Keratinocyte (primary cell): ENCODE measurements at regions not wholly inside any gene's neighbourhood (a gene's known extent, or its start where the extent isn't known, plus 50 kb on each side); places are given as distances from the start of the nearest gene placed in this dataset.

Experiments
- DNase-seq: peaks from one replicate; pipeline ENCODE4 v3.0.0-alpha.2; 2011; ENCODE audit warnings: low read depth, missing footprints, low spot score
- FAIRE-seq: peaks from 2 replicates; lab custom pipeline; 2011; peaks lifted over from hg19 to GRCh38; lab: Jason Lieb, UNC
- H2AFZ ChIP-seq: 2 replicates; pipeline ENCODE4 v1.6.0; 2012; ENCODE audit warnings: low read length, control low read depth, inconsistent platforms; ENCODE audit not compliant: control insufficient read depth
- H3K27ac ChIP-seq: 2 replicates; pipeline ENCODE4 v1.5.1; 2011; ENCODE audit warnings: low read length; ENCODE audit not compliant: control insufficient read depth, insufficient read depth
- H3K27me3 ChIP-seq: 3 replicates; pipeline ENCODE4 v1.6.0; 2011; ENCODE audit warnings: low read length; ENCODE audit not compliant: control insufficient read depth, insufficient read depth; ENCODE audit errors: extremely low read depth
- H3K36me3 ChIP-seq, 2 experiments: 2 replicates in 1 of 2; 3 replicates in 1 of 2; pipeline ENCODE4 v1.5.1; 2011; ENCODE audit warnings: low read length in 2 of 2, mild to moderate bottlenecking in 1 of 2; ENCODE audit not compliant: control insufficient read depth in 2 of 2, insufficient read depth in 2 of 2; ENCODE audit errors: extremely low read depth in 1 of 2
- H3K4me1 ChIP-seq: 3 replicates; pipeline ENCODE4 v1.5.1; 2011; ENCODE audit warnings: low read length; ENCODE audit not compliant: control insufficient read depth, insufficient read depth; ENCODE audit errors: extremely low read depth
- H3K4me2 ChIP-seq: 3 replicates; pipeline ENCODE4 v1.6.0; 2011; ENCODE audit warnings: low read depth, low read length; ENCODE audit not compliant: control insufficient read depth, insufficient read depth; ENCODE audit errors: extremely low read depth
- H3K4me3 ChIP-seq, 3 experiments: fragments of 200-600 bp in 1 of 3; sonication (generic) in 1 of 3; 2 replicates in 2 of 3; 3 replicates in 1 of 3; pipeline ENCODE4 v1.5.1; 2011 to 2016; ENCODE audit warnings: low read length in 3 of 3, mild to moderate bottlenecking in 3 of 3, control low read depth in 2 of 3, inconsistent platforms in 1 of 3, low read depth in 1 of 3, mixed read lengths in 1 of 3, mixed run types in 1 of 3, moderate library complexity in 1 of 3; ENCODE audit not compliant: control insufficient read depth in 2 of 3, insufficient read depth in 2 of 3; ENCODE audit errors: extremely low read depth in 1 of 3
- H3K79me2 ChIP-seq: 2 replicates; pipeline ENCODE4 v1.6.0; 2012; ENCODE audit warnings: low read length; ENCODE audit not compliant: control insufficient read depth, insufficient read depth
- H3K9ac ChIP-seq: 3 replicates; pipeline ENCODE4 v1.6.0; 2011; ENCODE audit warnings: low read length; ENCODE audit not compliant: control insufficient read depth, insufficient read depth; ENCODE audit errors: extremely low read depth
- H3K9me1 ChIP-seq: 3 replicates; pipeline ENCODE4 v1.6.0; 2011; ENCODE audit warnings: low read length; ENCODE audit not compliant: control insufficient read depth, insufficient read depth; ENCODE audit errors: extremely low read depth
- H3K9me3 ChIP-seq: 2 replicates; pipeline ENCODE4 v1.5.1; 2012; ENCODE audit warnings: low read depth, low read length; ENCODE audit not compliant: control insufficient read depth
- H4K20me1 ChIP-seq: 3 replicates; pipeline ENCODE4 v1.6.0; 2011; ENCODE audit warnings: low read length; ENCODE audit not compliant: control insufficient read depth, insufficient read depth; ENCODE audit errors: extremely low read depth
- CTCF ChIP-seq, 3 experiments: IDR thresholded peaks in 1 of 3; conservative IDR thresholded peaks in 1 of 3; optimal IDR thresholded peaks in 1 of 3; 2 replicates in 2 of 3; 3 replicates in 1 of 3; pipeline versions ENCODE3 to v1.5.1; 2011; ENCODE audit warnings: low read length in 3 of 3, mild to moderate bottlenecking in 3 of 3, moderate library complexity in 2 of 3, control low read depth in 1 of 3, inconsistent platforms in 1 of 3; ENCODE audit not compliant: insufficient read depth in 2 of 3; ENCODE audit errors: extremely low read depth in 1 of 3
- EZH2 ChIP-seq: IDR thresholded peaks from one replicate; pipeline ENCODE4 v1.6.1; 2012; ENCODE audit warnings: inconsistent platforms, mild to moderate bottlenecking, low read length, moderate library complexity
- dilution Hi-C: fragments of 300-500 bp; cut with MboI; formaldehyde crosslinking; loops from one replicate; pipeline ENCODE4 v1.7.0; 2020; ENCODE audit warnings: low sequenced_read_pairs; ENCODE audit not compliant: extremely low pct_ligation_motif_present

DNA sequence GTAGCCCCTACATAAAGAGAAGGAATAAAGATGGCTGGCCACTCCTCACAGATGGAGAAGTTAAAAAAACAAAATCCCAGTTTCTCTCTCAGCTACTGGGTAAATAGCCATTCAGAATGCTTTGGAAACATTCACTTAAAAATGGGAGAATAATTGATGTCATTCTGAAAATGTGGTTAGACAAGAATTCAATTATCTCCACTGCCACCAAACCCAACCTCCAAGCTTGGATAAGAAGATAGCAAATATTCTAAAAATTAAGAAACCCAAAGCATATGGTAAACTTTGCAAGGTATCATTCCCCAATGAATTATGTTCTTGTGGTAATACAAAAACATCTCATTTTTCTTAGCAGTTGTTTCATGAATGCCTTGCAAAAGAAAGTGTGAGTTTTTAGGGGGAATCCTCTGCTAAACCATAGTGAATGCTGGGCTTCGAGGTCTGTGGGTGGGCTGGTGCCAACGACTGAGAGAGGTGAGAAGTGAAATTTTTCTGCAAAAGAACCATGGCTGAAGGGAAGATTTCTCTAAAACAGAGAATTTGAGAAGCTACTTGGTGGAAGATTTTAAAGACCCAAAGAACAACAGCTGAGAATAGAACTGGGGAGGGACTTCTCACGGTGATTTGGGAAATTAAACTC is 497.9 kb upstream of the JARID2 start:
- H3K79me2 ChIP-seq = no peaks in the 10 kb centered on the region
- no peak overlapping the region for H2AFZ ChIP-seq
- no peaks in the 10 kb centered on the region for H3K27me3 ChIP-seq
- no peak overlapping the region for H3K4me2 ChIP-seq
- H3K4me3 ChIP-seq = no peak overlapping the region
- FAIRE-seq = no peak
- no peak for DNase-seq
- no peaks in the 10 kb centered on the region for H3K9me3 ChIP-seq
- no peak overlapping the region for H3K9ac ChIP-seq
- dilution Hi-C loops = no loop called here
- no peaks in the 10 kb centered on the region for H4K20me1 ChIP-seq
- no peak overlapping the region for H3K27ac ChIP-seq
- peaks cover 18% of the 10 kb centered on the region for H3K4me1 ChIP-seq
- H3K9me1 ChIP-seq = no peaks in the 10 kb centered on the region
- no peak for TF ChIP-seq EZH2
- no peak for TF ChIP-seq CTCF (optimal IDR thresholded peaks at IDR 0.05 in 1 of 3, IDR thresholded peaks at IDR 0.05 in 1 of 3, conservative IDR thresholded peaks at IDR 0.05 in 1 of 3; ENCODE audit: extremely low read depth in 1 of 3, insufficient read depth in 2 of 3, low read length in 3 of 3)
- no peaks in the 10 kb centered on the region for H3K36me3 ChIP-seq

GRCh38 chr6:14748679-14749078 is 497.2 kb upstream of the JARID2 start:
- H4K20me1 ChIP-seq = no peaks in the 10 kb centered on the region
- TF ChIP-seq CTCF (optimal IDR thresholded peaks at IDR 0.05 in 1 of 3, IDR thresholded peaks at IDR 0.05 in 1 of 3, conservative IDR thresholded peaks at IDR 0.05 in 1 of 3; ENCODE audit: extremely low read depth in 1 of 3, insufficient read depth in 2 of 3, low read length in 3 of 3) (no peak), EZH2 (no peak)
- H3K4me1 ChIP-seq = peaks cover 11% of the 10 kb centered on the region
- H3K79me2 ChIP-seq = no peaks in the 10 kb centered on the region
- H2AFZ ChIP-seq = no peak overlapping the region
- FAIRE-seq = no peak
- no peak overlapping the region for H3K9ac ChIP-seq
- DNase-seq = no peak
- no peak overlapping the region for H3K4me3 ChIP-seq
- no peak overlapping the region for H3K27ac ChIP-seq
- dilution Hi-C loops = no loop called here
- no peaks in the 10 kb centered on the region for H3K27me3 ChIP-seq
- H3K4me2 ChIP-seq = no peak overlapping the region
- no peaks in the 10 kb centered on the region for H3K36me3 ChIP-seq
- no peaks in the 10 kb centered on the region for H3K9me1 ChIP-seq
- no peaks in the 10 kb centered on the region for H3K9me3 ChIP-seq
